SK-N-SH treated with all-trans-retinoic acid at 6 μM for 48 hours (cell line): ENCODE measurements at regions not wholly inside any gene's neighbourhood (a gene's known extent, or its start where the extent isn't known, plus 50 kb on each side); places are given as distances from the start of the nearest gene placed in this dataset.

ENCODE experiments used
- ATAC-seq: fragments of 200-7000 bp; cut with Tn5 transposase; 3 replicates; pipeline ENCODE4 v1.9.1; 2020; ENCODE audit warnings: mild to moderate bottlenecking, moderate library complexity
- ARNTL ChIP-seq: fragments of 450-650 bp; formaldehyde crosslinking; IDR thresholded peaks from 2 replicates; pipeline ENCODE4 v1.5.0; 2020; ENCODE audit warnings: low read depth, mild to moderate bottlenecking, moderate library complexity, borderline replicate concordance
- BACH2 ChIP-seq: fragments of 250-450 bp; sonication (Bioruptor Pico); IDR thresholded peaks from 2 replicates; pipeline ENCODE4 v1.9.0; 2021; ENCODE audit warnings: mild to moderate bottlenecking, borderline replicate concordance
- CREB5 ChIP-seq: fragments of 250-450 bp; sonication (Bioruptor Pico); IDR thresholded peaks from 2 replicates; pipeline ENCODE4 v1.5.1; 2020; ENCODE audit warnings: low read depth, mild to moderate bottlenecking, moderate library complexity
- CSDC2 ChIP-seq: fragments of 250-450 bp; sonication (Bioruptor Pico); IDR thresholded peaks from 2 replicates; pipeline ENCODE4 v1.5.0; 2020; ENCODE audit warnings: mild to moderate bottlenecking, moderate library complexity
- CSRNP3 ChIP-seq: fragments of 250-450 bp; sonication (Bioruptor Pico); IDR thresholded peaks from 2 replicates; pipeline ENCODE4 v1.5.1; 2021; ENCODE audit warnings: mild to moderate bottlenecking, moderate library complexity
- ESRRG ChIP-seq: fragments of 250-450 bp; sonication (Bioruptor Pico); IDR thresholded peaks from 2 replicates; pipeline ENCODE4 v1.6.1; 2021; ENCODE audit warnings: mild to moderate bottlenecking
- GLIS3 ChIP-seq: fragments of 250-450 bp; sonication (Bioruptor Pico); IDR thresholded peaks from 2 replicates; pipeline ENCODE4 v1.5.0; 2020; ENCODE audit warnings: mild to moderate bottlenecking, moderate library complexity
- ISL1 ChIP-seq: fragments of 250-450 bp; sonication (Bioruptor Pico); IDR thresholded peaks from 2 replicates; pipeline ENCODE4 v2.1.2; 2022; ENCODE audit warnings: mild to moderate bottlenecking, moderate library complexity
- OSR1 ChIP-seq: fragments of 250-450 bp; sonication (Bioruptor Pico); IDR thresholded peaks from 2 replicates; pipeline ENCODE4 v1.8.0; 2022; ENCODE audit warnings: moderate library complexity, mild to moderate bottlenecking, inconsistent platforms
- PATZ1 ChIP-seq: fragments of 250-450 bp; sonication (Bioruptor Pico); IDR thresholded peaks from 2 replicates; pipeline ENCODE4 v1.8.0; 2020; ENCODE audit warnings: mild to moderate bottlenecking, moderate library complexity, borderline replicate concordance
- POU6F1 ChIP-seq: fragments of 250-450 bp; sonication (Bioruptor Pico); IDR thresholded peaks from 2 replicates; pipeline ENCODE4 v1.8.0; 2021; ENCODE audit warnings: low read depth, mild to moderate bottlenecking, moderate library complexity, borderline replicate concordance
- RARB ChIP-seq: fragments of 250-450 bp; sonication (Bioruptor Pico); IDR thresholded peaks from 2 replicates; pipeline ENCODE4 v1.8.0; 2021; ENCODE audit warnings: mild to moderate bottlenecking, moderate library complexity
- SNAI2 ChIP-seq: fragments of 250-450 bp; sonication (Bioruptor Pico); IDR thresholded peaks from 2 replicates; pipeline ENCODE4 v1.5.0; 2020; ENCODE audit warnings: mild to moderate bottlenecking, moderate library complexity
- TCF4 ChIP-seq: fragments of 250-450 bp; sonication (Bioruptor Pico); IDR thresholded peaks from 2 replicates; pipeline ENCODE4 v1.8.0; 2021; ENCODE audit warnings: mild to moderate bottlenecking, moderate library complexity, borderline replicate concordance
- TOX ChIP-seq: fragments of 250-450 bp; sonication (Bioruptor Pico); IDR thresholded peaks from 2 replicates; pipeline ENCODE4 v1.8.0; 2021; ENCODE audit warnings: mild to moderate bottlenecking, moderate library complexity, borderline replicate concordance
- TSHZ2 ChIP-seq: fragments of 250-450 bp; sonication (Bioruptor Pico); IDR thresholded peaks from 2 replicates; pipeline ENCODE4 v1.5.0; 2020; ENCODE audit warnings: mild to moderate bottlenecking, moderate library complexity
- ZC3H10 ChIP-seq: fragments of 250-450 bp; sonication (Bioruptor Pico); IDR thresholded peaks from 2 replicates; pipeline ENCODE4 v1.5.1; 2021; ENCODE audit warnings: mild to moderate bottlenecking, moderate library complexity
- ZFP3 ChIP-seq: fragments of 250-450 bp; sonication (Bioruptor Pico); IDR thresholded peaks from 2 replicates; pipeline ENCODE4 v1.5.0; 2020; ENCODE audit warnings: mild to moderate bottlenecking, moderate library complexity
- ZFP30 ChIP-seq: fragments of 450-650 bp; formaldehyde crosslinking; IDR thresholded peaks from 2 replicates; pipeline ENCODE4 v1.5.0; 2022; ENCODE audit warnings: mild to moderate bottlenecking, moderate library complexity
- ZNF565 ChIP-seq: fragments of 450-650 bp; formaldehyde crosslinking; conservative IDR thresholded peaks from 2 replicates; pipeline ENCODE4 v1.5.0; 2020; ENCODE audit warnings: low read depth, mild to moderate bottlenecking, moderate library complexity
- ZNF70 ChIP-seq: fragments of 450-650 bp; formaldehyde crosslinking; IDR thresholded peaks from 2 replicates; pipeline ENCODE4 v1.5.0; 2020; ENCODE audit warnings: mild to moderate bottlenecking, moderate library complexity
- ZNF8 ChIP-seq: fragments of 450-650 bp; formaldehyde crosslinking; IDR thresholded peaks from 2 replicates; pipeline ENCODE4 v1.5.0; 2020; ENCODE audit warnings: mild to moderate bottlenecking, moderate library complexity

DNA sequence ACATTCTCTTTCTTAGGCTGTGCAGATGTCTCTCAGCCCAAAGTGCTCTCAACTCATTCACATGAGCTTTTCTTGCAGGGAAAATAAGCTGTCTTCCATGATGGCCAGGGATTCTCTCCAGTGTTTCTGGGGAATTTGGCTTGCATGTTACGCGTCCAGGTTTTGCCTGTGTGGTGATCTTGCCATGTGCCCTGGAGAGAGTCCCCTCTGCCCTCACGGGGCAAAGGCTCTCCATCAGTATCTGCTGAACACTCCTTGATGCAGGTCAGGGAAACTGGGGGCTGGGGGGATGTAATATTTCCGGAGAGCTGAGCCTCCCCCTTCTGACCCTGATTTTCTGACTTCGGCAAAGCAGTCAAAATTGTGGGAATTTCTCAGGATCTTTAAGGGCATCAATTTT is 87.6 kb downstream of the ACKR3 start:
- TF ChIP-seq ZNF8 (CRISPR knock-in tag) (no peak), TOX (no peak), PATZ1 (CRISPR knock-in tag) (no peak), ZFP3 (CRISPR knock-in tag) (no peak), ZFP30 (CRISPR knock-in tag) (no peak), ZNF565 (CRISPR knock-in tag) (no peak), CSDC2 (CRISPR knock-in tag) (no peak), TCF4 (CRISPR knock-in tag) (no peak), ISL1 (CRISPR knock-in tag) (no peak), BACH2 (no peak), TSHZ2 (CRISPR knock-in tag) (no peak), POU6F1 (CRISPR knock-in tag) (no peak), CREB5 (no peak), RARB (no peak), ZNF70 (CRISPR knock-in tag) (no peak), OSR1 (CRISPR knock-in tag) (no peak), ARNTL (CRISPR knock-in tag) (no peak)
- TF ChIP-seq, all 23 proteins: peak for 0
- no peak for ATAC-seq

- ATAC-seq, result no peak
- TF ChIP-seq TSHZ2 (CRISPR knock-in tag) (no peak), CSRNP3 (no peak), ZC3H10 (CRISPR knock-in tag) (no peak), ESRRG (CRISPR knock-in tag) (no peak), ZNF8 (CRISPR knock-in tag) (no peak), ZNF565 (CRISPR knock-in tag) (no peak), ARNTL (CRISPR knock-in tag) (no peak), CSDC2 (CRISPR knock-in tag) (no peak), ZFP30 (CRISPR knock-in tag) (no peak), RARB (no peak), ZNF70 (CRISPR knock-in tag) (no peak), POU6F1 (CRISPR knock-in tag) (no peak), TOX (no peak), ISL1 (CRISPR knock-in tag) (no peak), GLIS3 (CRISPR knock-in tag) (no peak), PATZ1 (CRISPR knock-in tag) (no peak), OSR1 (CRISPR knock-in tag) (no peak), SNAI2 (CRISPR knock-in tag) (no peak)
These were observed 88.2 kb downstream of the ACKR3 start for GRCh38 chr2:236657801-236658200.
